Kidney tubule cell (primary cell): ENCODE measurements at regions not wholly inside any gene's neighbourhood (a gene's known extent, or its start where the extent isn't known, plus 50 kb on each side); places are given as distances from the start of the nearest gene placed in this dataset.
A peak's percentile ranks its signal among the peaks of the same experiment; 100 is the strongest.

Experiments
- DNase-seq: peaks from one replicate; pipeline ENCODE4 v3.0.0-alpha.2; 2018; ENCODE audit warnings: low spot score

DNA sequence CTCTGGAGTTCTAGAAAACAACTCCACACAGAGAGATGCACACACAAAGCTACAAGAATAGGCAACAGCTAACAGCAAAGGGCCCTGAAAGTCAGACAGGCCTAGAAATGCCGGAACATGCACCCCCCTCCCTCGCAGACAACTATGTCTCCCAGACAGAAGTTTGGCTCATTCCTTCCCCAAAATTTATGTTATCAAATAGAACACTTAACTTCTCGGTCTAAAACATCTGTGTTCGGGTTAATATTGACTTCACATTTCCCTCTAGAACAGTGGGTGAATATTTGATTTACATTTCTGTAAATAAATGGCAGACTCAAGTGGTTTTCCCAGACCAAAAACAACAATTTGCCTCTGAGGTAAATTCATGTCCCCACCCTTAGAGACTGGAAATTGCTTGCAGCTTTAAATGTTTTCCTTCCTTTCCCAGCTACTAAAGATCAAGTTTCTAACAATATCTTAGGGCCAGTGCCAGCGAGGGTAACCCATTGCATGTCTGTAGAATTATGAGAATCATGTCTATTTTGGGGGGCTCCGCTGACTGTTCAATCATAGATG is 92.5 kb upstream of the INHBA start:
- no peak for DNase-seq

DNA sequence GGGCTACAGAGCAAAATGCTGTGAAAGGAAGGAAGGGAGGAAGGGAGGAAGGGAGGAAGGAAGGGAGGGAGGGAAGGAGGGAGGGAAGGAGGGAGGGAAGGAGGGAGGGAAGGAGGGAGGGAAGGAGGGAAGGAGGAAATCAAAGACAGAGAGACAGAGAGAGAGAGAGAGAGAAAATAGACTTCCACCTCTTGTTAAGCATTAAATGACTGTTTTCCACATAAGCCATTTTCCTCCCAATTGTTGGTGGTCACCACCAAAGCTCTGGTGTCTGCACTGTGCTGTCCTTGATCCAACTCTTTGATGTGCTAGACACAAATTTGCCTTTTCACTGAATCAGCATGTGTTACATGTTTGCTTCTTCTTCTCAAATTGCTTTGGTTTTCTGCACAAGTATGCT is 90.7 kb upstream of the INHBA start:
- no peak for DNase-seq

- peak; percentile 30 for DNase-seq
Observed at GRCh38 chr7:41792120-41792519, 89.2 kb upstream of the INHBA start.

DNA sequence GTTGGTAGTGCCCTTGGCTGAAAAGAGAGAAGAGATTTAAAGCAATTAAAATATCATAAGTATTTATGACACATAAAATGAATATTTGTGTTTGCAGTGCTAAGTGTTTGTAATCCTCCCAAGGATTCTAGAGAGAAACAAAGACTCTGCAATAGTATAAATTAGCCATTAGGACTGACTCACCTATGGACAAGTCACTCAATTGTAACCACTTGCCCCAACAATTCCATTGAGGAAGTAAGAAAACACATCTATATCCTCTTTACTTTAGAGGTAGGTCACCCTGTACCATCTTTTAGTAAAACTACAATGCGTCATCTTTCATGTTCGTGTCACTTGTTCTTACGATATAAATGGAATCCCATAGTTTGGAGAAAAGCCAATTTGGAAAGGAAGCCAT is 85.7 kb upstream of the INHBA start:
- peak; percentile 77 for DNase-seq

- peak; percentile 17 for DNase-seq
Observed at GRCh38 chr7:41787651-41788350, 84.9 kb upstream of the INHBA start.

- no peak for DNase-seq
Observed at GRCh38 chr7:41786944-41787343, 84.1 kb upstream of the INHBA start.

- no peak for DNase-seq
Observed at GRCh38 chr7:41786404-41786803, 83.5 kb upstream of the INHBA start.

GRCh38 chr7:41785840-41786239 is 83.0 kb upstream of the INHBA start:
- no peak for DNase-seq

GRCh38 chr7:41785265-41785664 is 82.4 kb upstream of the INHBA start:
- DNase-seq, result no peak

- DNase-seq, result no peak
Observed at GRCh38 chr7:41779918-41780317, 77.0 kb upstream of the INHBA start.

DNA sequence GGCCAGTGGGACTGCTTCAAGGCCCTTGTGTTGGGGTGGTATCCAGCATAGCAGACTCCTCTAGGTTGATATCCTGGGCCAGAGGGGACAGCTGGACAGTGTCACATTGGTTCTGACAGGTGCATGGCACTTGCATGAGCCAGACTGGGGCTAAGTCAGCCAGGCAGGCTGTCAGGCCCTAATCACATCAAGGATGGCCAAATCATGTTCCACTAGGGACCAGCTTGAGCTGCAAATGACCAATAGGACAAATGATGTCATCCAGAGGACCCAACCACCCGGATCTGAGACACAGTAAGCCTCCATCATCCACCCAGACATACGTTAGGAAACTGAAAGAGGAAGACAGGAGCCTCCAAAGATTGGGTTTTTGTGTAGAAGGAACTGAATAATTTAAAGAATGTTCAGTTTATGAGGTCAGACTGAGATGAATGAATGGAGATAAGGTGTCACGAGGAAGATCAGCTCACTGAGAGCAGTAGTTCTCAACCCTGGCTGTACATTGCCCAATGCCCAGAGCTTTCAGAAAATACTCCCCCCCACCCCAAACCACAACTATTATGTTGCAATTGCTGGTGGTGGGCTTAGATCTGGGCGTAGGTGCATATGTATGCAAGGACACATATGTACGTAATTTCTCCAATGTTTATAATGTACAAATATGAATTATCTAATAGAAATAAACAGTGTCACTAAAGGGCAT is 75.2 kb upstream of the INHBA start:
- no peak for DNase-seq

- DNase-seq, result no peak
Observed at GRCh38 chr7:41774966-41775365, 72.1 kb upstream of the INHBA start.

DNA sequence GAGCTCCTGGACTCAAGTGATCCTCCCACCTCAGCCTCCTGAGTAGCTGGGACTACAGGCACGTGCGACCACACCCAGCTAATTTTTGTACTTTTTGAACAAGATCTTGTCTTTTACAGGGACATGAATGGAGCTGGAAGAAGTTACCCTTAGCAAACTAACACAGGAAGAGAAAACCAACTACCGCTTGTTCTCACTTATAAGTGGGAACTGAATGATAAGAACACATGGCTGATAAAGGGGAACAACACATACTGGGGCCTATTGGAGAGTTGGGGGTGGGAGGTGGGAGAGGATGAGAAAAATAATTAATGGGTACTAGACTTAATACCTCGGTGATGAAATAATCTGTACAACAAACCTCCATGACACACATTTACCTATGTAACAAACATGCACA is 70.9 kb upstream of the INHBA start:
- DNase-seq, result no peak

DNA sequence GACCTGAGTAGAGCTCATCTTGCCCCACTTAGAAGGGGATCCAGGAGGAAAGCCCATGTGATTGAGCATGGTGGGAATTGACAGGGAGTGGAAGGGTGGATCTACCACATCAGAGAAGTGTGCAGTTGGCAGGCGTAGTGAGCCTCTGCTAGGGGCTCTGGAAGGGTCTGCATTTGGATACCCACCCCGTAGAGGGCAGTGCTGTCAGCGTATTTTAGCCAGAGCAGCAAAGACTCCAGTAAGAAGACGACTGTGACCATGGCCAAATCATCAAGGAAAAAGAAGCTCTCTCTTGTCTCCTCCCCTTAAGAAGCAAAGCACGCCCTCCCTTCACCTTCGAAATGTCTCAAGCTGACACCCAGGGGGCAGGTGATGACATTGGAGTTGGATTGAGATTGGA is 68.8 kb upstream of the INHBA start:
- no peak for DNase-seq

DNA sequence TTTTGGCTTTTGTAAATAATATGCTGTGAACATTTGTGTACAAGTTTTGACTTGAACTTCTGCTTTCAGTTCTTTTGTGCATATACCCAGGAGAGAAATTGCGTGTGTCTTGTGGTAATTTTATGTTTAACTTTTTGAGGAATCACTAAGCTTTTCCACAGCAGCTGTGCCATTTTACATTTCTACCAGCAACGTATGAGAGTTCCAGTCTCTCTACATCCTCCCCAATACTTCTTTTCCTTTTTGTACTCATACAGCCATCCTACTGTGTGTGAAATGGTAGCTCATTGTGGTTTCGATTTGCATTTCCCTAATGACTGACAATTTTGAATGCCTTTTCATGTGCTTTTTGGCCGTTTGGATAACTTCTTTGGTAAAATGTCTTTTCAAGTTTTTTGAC is 66.3 kb upstream of the INHBA start:
- DNase-seq, result no peak

DNA sequence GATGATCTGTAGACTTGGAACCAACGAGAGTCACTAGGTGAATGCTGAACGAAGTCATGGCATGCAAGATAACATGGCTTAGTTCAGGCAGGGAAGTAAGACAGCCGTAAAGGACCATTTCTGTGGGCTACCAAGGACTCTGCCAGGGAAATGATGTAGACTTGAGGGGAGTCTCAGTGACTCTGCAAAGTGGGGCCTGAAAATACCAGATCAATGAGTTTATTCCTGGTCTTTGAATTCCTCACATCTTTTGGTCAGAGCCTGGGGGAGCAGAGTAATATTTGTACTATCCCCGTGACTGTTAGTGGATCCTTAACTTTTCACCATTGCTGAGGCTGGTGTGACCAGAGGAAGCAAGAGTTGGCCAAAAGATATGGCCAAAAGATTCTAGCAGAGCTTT is 60.7 kb upstream of the INHBA start:
- DNase-seq, result no peak

DNA sequence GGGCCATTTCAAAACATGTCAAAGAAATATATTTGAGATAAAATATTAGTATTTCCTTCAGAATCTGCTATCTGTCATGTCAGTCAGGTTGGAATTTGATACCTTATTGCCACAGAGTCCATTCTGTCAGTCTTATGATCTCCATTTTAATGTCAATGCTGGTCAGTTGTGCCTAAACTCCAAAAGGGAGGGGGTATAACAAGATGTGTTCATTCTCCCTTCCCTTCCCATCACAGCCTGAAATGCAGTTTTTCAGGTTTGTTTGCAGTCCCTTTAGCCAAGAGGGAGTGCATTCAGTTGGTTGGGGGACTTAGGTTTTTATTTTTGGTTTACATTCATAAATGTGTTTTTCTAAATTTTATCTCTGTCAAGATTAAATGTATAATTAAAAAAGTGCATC is 59.8 kb upstream of the INHBA start:
- DNase-seq, result no peak

DNA sequence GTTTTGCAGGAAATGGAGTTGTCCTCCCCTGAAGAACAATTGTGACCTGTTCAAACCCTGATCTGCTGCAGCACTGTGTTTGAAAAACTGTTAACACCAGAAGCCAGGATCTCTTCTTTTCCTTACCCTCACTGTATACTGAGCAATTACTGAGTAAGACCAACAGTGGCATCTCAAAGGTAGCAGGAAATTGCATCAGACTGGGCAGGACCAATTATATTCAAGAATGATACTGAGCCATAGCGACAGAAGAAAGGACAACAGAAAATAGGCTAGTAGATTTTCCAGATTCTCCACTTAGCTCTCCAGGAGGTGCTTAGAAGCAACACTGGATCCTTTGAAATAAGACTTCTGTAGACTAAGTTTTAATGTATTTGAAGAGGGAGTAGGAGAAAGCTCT is 57.4 kb upstream of the INHBA start:
- DNase-seq, result peak; percentile 4

- DNase-seq, result no peak
Observed at GRCh38 chr7:41758321-41758720, 55.4 kb upstream of the INHBA start.

DNA sequence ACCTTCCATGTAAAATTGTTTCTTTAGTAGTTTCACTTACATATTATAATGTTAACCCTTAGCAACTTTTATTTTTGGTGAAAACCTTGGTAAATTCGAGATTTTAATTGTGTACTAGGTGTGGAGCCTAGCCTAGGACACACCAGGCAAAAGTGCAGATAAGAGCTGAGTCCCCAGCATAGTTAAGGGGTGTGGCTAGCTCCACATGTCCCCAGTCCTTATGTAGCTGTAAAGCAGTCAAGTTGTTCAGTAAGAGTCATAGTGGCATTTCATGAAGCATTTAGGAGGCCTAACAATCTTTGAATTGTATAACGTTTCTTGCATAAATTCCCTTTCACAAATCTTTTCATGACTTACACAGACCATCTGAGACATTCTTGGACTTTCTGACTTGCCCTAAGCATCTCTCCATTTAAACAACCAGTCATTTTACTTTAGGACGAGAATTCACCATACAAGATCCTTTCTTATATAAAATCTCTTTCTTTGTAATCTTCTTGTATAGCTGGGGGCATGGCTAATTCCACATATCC is 53.8 kb upstream of the INHBA start:
- DNase-seq, result no peak

DNA sequence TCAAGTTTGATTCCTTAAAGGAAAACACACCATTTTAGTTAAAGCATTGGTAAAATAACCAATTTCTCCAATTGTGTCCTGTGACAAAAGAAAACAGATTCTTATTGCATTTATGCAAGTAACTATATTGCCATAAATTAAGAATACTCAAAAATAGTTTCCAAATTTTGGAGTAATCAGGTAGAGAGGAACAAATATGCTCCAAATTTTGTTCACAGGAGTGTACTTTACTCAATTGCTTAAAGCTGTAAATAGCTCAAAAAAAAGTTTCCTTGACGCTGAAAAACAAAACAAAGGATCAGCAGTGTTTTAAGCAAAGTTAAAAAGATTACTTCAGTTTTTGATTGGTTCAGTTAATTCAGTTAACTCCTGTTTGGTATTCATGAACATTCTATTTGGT is 52.2 kb upstream of the INHBA start:
- no peak for DNase-seq

- peak; percentile 8 for DNase-seq
Observed at GRCh38 chr7:41754046-41754445, 51.2 kb upstream of the INHBA start.
